Fibroblast of the aortic adventitia (primary cell): ENCODE measurements at regions not wholly inside any gene's neighbourhood (a gene's known extent, or its start where the extent isn't known, plus 50 kb on each side); places are given as distances from the start of the nearest gene placed in this dataset.

Source experiments
- DNase-seq: peaks from one replicate; pipeline ENCODE4 v3.0.0-alpha.2; 2010; ENCODE audit warnings: low read depth
- H3K4me3 ChIP-seq: 2 replicates; pipeline ENCODE4 v1.5.1; 2011; ENCODE audit warnings: low read depth, mild to moderate bottlenecking, control low read depth, low read length, moderate library complexity
- CTCF ChIP-seq: IDR thresholded peaks from 2 replicates; pipeline ENCODE4 v1.5.1; 2011; ENCODE audit warnings: mild to moderate bottlenecking, low read length, control low read depth, inconsistent platforms; ENCODE audit not compliant: insufficient read depth

DNA sequence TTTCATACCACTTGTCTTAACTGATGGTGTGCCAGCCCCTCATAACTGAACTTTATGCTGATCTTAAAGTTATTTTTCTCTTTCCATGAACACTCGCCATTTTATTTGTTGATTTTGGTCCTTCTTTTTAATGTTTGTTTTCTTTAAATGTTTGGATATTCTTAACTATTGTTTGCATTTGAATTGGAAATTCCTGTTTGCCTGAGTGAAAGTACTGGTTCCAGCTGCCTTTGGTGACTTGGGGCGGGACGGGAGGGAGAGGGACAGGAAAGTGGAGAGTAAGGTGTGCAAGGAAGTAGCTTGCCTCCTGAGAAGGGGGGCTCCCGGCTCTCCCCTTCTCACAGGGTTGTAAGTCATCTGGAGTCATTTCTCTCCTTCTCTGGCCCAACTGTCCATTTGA, 287.1 kb upstream of the PPP2R3A start:
- no peak for DNase-seq
- no peak overlapping the region for H3K4me3 ChIP-seq
- no peak for TF ChIP-seq CTCF

- no peak for DNase-seq
- TF ChIP-seq CTCF, result no peak
- H3K4me3 ChIP-seq, result no peak overlapping the region
These were observed 277.5 kb upstream of the PPP2R3A start for GRCh38 chr3:135688003-135688402.

DNA sequence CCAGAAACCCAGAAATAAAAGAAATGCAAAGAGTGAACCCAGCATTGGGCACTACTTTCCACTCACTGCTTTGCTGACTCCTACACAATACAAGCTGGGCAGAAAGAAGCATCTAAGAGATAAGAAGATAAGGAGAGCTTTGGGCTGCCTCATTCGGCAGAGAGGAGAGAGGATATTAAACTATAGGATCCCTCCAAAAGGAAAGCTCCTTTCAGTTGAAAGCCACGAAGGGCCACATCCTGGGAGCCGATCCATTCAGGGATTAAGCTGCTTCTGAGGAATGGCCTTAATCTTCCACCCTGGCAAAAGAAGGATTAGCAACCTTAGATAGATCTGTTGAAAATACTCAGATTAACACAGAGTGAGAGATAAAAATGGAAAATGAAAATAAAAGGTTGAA, 274.9 kb upstream of the PPP2R3A start:
- TF ChIP-seq CTCF, result no peak
- no peak for DNase-seq

GRCh38 chr3:135691240-135691639, 274.3 kb upstream of the PPP2R3A start:
- TF ChIP-seq CTCF, result no peak

More for the DNA sequence above, 274.9 kb upstream of the PPP2R3A start:
- H3K4me3 ChIP-seq, result no peak overlapping the region

DNA sequence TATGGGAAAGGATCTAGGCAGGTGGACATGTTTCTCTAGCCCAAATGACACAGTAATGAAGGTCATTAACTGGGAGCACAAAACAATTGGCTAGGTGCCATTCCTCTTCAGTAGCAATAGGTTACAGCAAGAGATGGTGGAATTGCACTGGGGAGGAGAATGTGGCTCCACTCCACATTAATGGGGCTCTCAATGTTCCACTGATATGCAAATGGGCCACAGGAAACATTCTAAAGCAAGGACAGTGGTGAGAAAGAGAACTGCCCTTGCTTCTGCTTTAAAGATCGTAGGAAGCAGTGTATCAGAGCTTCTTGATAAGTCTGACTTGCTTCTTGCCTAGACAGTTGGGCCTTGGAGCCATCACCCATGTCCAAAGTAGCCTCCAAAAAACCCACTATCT, 271.4 kb upstream of the PPP2R3A start:
- TF ChIP-seq CTCF, result no peak
- no peak for DNase-seq

More at GRCh38 chr3:135691240-135691639, 274.3 kb upstream of the PPP2R3A start:
- DNase-seq, result no peak
- H3K4me3 ChIP-seq, result no peak overlapping the region

DNA sequence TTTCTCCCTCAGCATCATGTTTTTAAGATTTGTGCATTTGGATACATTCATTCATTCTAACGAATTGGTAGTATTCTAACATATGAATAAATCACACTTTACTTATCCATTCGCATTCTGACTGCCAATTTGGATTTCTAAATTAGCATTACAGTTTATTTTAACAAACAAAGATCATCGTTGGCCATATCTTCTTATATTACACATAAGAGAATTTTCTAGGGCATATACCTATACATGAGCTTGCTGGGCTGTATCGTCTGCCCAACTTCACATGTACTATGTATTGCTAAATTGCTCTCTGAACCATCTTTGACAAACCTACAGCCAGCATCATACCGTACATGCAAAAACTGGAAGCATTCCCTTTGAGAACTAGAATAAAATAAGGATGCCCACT, 265.8 kb upstream of the PPP2R3A start:
- no peak overlapping the region for H3K4me3 ChIP-seq
- TF ChIP-seq CTCF, result no peak
- no peak for DNase-seq

More for the DNA sequence above, 271.4 kb upstream of the PPP2R3A start:
- H3K4me3 ChIP-seq, result no peak overlapping the region

GRCh38 chr3:135706758-135707375, 258.7 kb upstream of the PPP2R3A start:
- peak; percentile 19 for DNase-seq
- TF ChIP-seq CTCF, result no peak
- H3K4me3 ChIP-seq, result no peak overlapping the region
